Fibroblast of mammary gland (primary cell): ENCODE measurements at regions not wholly inside any gene's neighbourhood (a gene's known extent, or its start where the extent isn't known, plus 50 kb on each side); places are given as distances from the start of the nearest gene placed in this dataset.
"Not testable (repeated sequence)": the region's sequence is repeated elsewhere in the genome, so short reads cannot be mapped to it uniquely, and the experiment has no call there.

Source experiments
- DNase-seq: peaks from one replicate; pipeline ENCODE4 v3.0.0-alpha.2; 2010; ENCODE audit warnings: low read depth
- H3K4me3 ChIP-seq: 2 replicates; pipeline ENCODE4 v1.5.1; 2011; ENCODE audit warnings: low read depth, mild to moderate bottlenecking, low read length, moderate library complexity; ENCODE audit not compliant: control insufficient read depth
- CTCF ChIP-seq: conservative IDR thresholded peaks from 2 replicates; pipeline ENCODE4 v1.5.1; 2011; ENCODE audit warnings: low read depth, low read length, inconsistent platforms; ENCODE audit not compliant: control insufficient read depth, insufficient read depth

- no peak for DNase-seq
- TF ChIP-seq CTCF: no peak
- no peak overlapping the region for H3K4me3 ChIP-seq
Measured at GRCh38 chr7:91375378-91375777, 111.1 kb downstream of the FZD1 start.

- DNase-seq: no peak
- no peak overlapping the region for H3K4me3 ChIP-seq
- no peak for TF ChIP-seq CTCF
Measured at GRCh38 chr7:91378131-91378530, 113.9 kb downstream of the FZD1 start.

- no peak overlapping the region for H3K4me3 ChIP-seq
- peak; percentile 30 for DNase-seq
- TF ChIP-seq CTCF: no peak
Measured at GRCh38 chr7:91379236-91379635, 115.0 kb downstream of the FZD1 start.

- no peak for DNase-seq
- TF ChIP-seq CTCF: no peak
- no peak overlapping the region for H3K4me3 ChIP-seq
Measured at GRCh38 chr7:91379991-91380390, 115.8 kb downstream of the FZD1 start.

- H3K4me3 ChIP-seq: no peak overlapping the region
- no peak for TF ChIP-seq CTCF
Measured at GRCh38 chr7:91383053-91383904, 119.0 kb downstream of the FZD1 start.

GRCh38 chr7:91383905-91384274 lies 119.7 kb downstream of the FZD1 start:
- no peak for DNase-seq
- H3K4me3 ChIP-seq: no peak overlapping the region
- no peak for TF ChIP-seq CTCF

More at GRCh38 chr7:91383053-91383904, 119.0 kb downstream of the FZD1 start:
- peak; percentile 25 for DNase-seq

- not testable (repeated sequence) for DNase-seq, H3K4me3 ChIP-seq
Measured at GRCh38 chr7:91394757-91395156, 130.5 kb downstream of the FZD1 start.

GRCh38 chr7:91395313-91395712 lies 131.1 kb downstream of the FZD1 start:
- DNase-seq, H3K4me3 ChIP-seq: not testable (repeated sequence)
